IPS-15b (cell line): ENCODE measurements at regions not wholly inside any gene's neighbourhood (a gene's known extent, or its start where the extent isn't known, plus 50 kb on each side); places are given as distances from the start of the nearest gene placed in this dataset.
"Not testable (repeated sequence)": the region's sequence is repeated elsewhere in the genome, so short reads cannot be mapped to it uniquely, and the experiment has no call there.

Source experiments
- H3K27me3 ChIP-seq: one replicate; pipeline ENCODE4 v1.6.1; 2013; ENCODE audit warnings: low read length; ENCODE audit not compliant: control insufficient read depth, insufficient read depth
- H3K36me3 ChIP-seq: one replicate; pipeline ENCODE4 v1.6.1; 2013; ENCODE audit warnings: low read length; ENCODE audit not compliant: control insufficient read depth, insufficient read depth
- H3K4me1 ChIP-seq: one replicate; pipeline ENCODE4 v1.6.1; 2013; ENCODE audit warnings: mild to moderate bottlenecking, low read length; ENCODE audit not compliant: control insufficient read depth, insufficient read depth
- H3K4me3 ChIP-seq: one replicate; pipeline ENCODE4 v1.5.1; 2013; ENCODE audit warnings: low read depth, low read length
- H3K9ac ChIP-seq: one replicate; pipeline ENCODE4 v1.6.1; 2013; ENCODE audit warnings: low read depth, mild to moderate bottlenecking, low read length
- H3K9me3 ChIP-seq: one replicate; pipeline ENCODE4 v1.6.1; 2013; ENCODE audit warnings: mild to moderate bottlenecking, low read length; ENCODE audit not compliant: control insufficient read depth, insufficient read depth

DNA sequence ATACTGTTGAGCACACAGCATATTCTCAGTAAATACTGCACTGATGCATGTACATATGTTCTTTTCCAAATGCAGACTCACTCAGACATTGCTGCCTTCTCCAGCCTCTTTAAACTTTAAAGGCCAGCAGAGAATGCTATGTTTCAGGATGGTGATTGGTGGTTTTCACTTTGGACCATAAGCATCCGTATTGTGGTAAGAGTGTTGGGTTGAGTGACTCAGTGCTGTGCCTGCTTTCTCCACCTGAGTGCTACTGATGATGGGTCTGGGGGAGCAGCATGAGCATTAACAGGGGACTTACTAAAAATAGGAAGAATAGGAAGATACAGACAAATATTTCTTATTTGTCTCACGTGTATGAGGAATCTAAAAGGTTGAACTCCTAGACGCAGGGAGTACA lies 56.3 kb upstream of the ZNF92 start:
- Histone ChIP-seq H3K4me3 (no peak overlapping the region), H3K9me3 (no peaks in the 10 kb centered on the region), H3K36me3 (no peaks in the 10 kb centered on the region), H3K4me1 (no peaks in the 10 kb centered on the region), H3K9ac (no peak overlapping the region), H3K27me3 (no peaks in the 10 kb centered on the region)

DNA sequence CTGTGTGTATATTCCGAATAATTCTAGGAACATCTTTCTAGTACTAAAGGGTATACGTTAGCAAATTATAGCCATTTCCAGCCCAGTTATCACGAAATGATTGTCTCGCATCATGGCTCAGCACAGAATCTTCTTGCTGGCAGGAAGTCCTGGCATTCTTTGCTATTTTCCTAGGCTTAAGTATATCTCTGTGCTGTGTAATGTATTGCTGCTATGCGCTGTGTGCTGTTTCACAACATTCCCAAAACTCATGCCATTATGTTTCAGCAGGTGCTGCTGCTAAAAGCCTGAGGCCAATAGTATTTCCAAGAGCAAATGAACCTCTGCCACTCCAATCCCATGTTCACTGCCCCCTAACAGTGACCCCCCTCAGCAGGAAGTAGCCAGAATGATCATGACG lies 62.9 kb upstream of the ZNF92 start:
- Histone ChIP-seq H3K4me3 (no peak overlapping the region), H3K9me3 (no peaks in the 10 kb centered on the region), H3K36me3 (no peaks in the 10 kb centered on the region), H3K4me1 (no peaks in the 10 kb centered on the region), H3K9ac (no peak overlapping the region), H3K27me3 (no peaks in the 10 kb centered on the region)

DNA sequence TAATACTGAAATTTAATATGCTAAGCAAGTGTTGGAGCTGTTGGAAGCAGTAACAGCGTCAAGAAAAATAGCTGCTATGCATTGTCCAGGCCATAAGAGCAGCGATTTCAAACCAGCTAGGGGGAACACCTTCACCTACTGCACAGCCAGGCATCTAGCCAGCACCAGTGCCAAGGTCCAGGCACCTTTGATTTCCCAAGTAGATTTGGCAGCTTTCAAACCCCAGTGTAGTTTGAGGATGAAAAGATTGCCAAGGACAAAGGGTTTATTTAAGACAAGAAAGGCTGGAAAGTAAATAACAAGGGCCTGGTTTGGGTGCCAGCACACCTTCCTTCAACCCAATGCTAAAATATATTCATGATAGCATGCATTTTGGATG lies 65.4 kb upstream of the ZNF92 start:
- H3K36me3 ChIP-seq = no peaks in the 10 kb centered on the region
- H3K27me3 ChIP-seq = no peaks in the 10 kb centered on the region
- no peaks in the 10 kb centered on the region for H3K4me1 ChIP-seq
- H3K9me3 ChIP-seq = no peaks in the 10 kb centered on the region
- H3K4me3 ChIP-seq = no peak overlapping the region
- H3K9ac ChIP-seq = no peak overlapping the region

DNA sequence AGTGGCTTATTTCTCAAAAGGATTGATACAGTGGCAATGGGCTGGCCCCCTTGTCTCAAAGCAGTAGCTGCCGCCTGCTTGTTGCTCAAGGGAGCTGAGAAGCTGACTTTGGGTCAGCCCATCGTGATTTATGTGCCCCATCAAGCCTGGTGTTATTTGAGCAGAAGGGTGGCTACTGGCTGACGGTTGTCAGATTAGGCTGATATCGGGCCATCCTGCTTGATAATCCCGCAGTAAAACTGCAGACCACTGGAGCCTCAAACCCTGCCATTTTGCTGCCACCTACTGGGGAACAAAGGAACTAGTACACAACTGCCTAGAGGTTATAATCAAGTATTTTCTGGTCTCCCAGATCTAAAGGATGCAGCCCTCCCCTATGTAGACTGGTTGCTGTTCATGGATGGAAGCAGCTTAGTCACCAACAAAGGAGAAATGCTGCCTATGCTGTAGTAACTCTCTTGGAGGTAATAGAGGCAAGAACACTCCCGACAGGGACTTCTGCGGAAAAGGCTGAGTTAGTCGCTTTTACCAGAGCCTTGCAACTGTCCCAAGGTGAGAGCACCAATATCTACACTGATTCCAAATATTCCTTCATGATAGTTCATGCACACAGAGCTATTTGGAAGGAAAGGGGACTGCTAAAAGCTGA lies 65.9 kb upstream of the ZNF92 start:
- no peaks in the 10 kb centered on the region for H3K4me1 ChIP-seq
- H3K9me3 ChIP-seq = no peaks in the 10 kb centered on the region
- no peak overlapping the region for H3K9ac ChIP-seq
- H3K4me3 ChIP-seq = no peak overlapping the region
- H3K36me3 ChIP-seq = no peaks in the 10 kb centered on the region
- H3K27me3 ChIP-seq = no peaks in the 10 kb centered on the region

DNA sequence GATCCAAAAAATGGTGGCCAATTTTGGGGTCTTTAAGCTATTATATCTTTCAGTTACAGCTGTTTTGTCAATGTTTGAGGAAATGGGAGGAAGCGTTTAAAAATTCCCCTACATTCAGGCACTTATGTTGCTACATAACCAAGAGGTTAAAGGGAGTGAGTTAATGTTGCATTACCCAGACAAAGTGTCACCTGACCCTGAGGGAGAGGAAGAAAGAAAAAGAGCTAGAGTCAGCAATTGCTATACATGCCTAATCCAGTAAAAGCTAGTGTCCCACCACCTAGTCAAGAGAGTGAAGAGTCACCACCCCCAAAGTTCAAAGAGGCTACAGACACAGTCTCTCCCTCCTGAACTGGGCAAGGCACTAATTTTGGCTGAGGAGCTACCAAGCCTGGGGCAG lies 69.5 kb upstream of the ZNF92 start:
- no peaks in the 10 kb centered on the region for H3K36me3 ChIP-seq
- no peaks in the 10 kb centered on the region for H3K4me1 ChIP-seq
- no peak overlapping the region for H3K9ac ChIP-seq
- H3K9me3 ChIP-seq = no peaks in the 10 kb centered on the region
- no peak overlapping the region for H3K4me3 ChIP-seq
- H3K27me3 ChIP-seq = no peaks in the 10 kb centered on the region

DNA sequence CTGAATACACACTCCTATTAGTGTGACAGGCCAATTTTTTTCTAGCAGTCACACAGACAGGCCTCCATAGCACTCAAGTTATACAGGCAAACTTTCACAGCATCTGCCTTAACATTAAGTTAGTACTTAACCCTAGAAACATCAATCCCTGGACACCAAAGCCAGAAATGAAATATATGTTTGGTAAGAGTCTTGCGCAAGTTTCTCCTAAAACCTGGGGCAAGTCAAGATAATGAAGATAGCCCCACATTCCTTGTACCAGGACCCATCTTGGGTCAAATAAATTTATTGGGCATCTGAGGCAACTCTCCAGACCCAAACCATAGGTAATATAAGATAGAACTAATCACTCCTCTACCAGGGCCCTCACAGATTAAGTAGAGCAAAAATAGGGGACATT lies 70.8 kb upstream of the ZNF92 start:
- no peak overlapping the region for H3K9ac ChIP-seq

DNA sequence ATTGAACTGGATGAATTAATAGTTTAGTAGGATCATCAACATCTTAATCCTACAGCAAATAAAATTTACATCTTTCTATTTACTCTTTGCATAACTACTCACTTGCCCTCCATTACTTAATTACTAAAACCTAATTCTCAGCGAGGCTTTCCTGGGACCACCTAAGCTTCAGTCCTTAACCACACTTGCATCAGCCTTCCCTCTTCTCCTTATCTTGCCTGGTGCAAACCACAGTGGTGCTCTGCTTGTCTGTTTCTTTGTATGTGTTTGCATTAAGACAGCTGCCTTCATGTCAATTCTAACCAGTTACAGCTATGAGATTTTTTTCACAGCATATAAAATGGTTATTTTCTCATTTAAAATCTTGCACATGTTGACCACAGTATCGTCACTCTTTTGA lies 72.6 kb upstream of the ZNF92 start:
- Histone ChIP-seq H3K36me3 (no peaks in the 10 kb centered on the region), H3K9ac (no peak overlapping the region), H3K4me3 (no peak overlapping the region), H3K4me1 (no peaks in the 10 kb centered on the region), H3K9me3 (no peaks in the 10 kb centered on the region), H3K27me3 (no peaks in the 10 kb centered on the region)

More for the DNA sequence above, 70.8 kb upstream of the ZNF92 start:
- no peaks in the 10 kb centered on the region for H3K36me3 ChIP-seq
- no peaks in the 10 kb centered on the region for H3K4me1 ChIP-seq
- no peak overlapping the region for H3K4me3 ChIP-seq
- no peaks in the 10 kb centered on the region for H3K27me3 ChIP-seq
- no peaks in the 10 kb centered on the region for H3K9me3 ChIP-seq

DNA sequence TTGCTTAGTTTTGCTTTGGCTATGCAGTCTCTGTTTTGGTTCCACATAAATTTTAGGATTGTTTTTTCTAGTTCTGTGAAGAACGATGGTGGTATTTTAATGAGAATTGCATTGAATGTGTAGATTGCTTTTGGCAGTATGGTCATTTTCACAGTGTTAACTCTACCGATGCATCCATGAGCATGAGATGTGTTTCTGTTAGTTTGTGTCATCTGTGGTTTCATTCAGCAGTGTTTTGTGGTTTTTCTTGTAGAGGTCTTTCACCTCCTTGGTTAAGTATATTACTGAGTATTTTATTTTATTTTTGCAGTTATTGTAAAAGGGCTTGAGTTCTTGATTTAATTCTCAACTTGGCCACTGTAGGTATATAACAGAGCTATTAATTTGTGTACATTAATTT lies 78.2 kb upstream of the ZNF92 start:
- no peaks in the 10 kb centered on the region for H3K36me3 ChIP-seq
- no peaks in the 10 kb centered on the region for H3K4me1 ChIP-seq
- no peak overlapping the region for H3K9ac ChIP-seq
- no peak overlapping the region for H3K4me3 ChIP-seq
- no peaks in the 10 kb centered on the region for H3K27me3 ChIP-seq
- no peaks in the 10 kb centered on the region for H3K9me3 ChIP-seq

DNA sequence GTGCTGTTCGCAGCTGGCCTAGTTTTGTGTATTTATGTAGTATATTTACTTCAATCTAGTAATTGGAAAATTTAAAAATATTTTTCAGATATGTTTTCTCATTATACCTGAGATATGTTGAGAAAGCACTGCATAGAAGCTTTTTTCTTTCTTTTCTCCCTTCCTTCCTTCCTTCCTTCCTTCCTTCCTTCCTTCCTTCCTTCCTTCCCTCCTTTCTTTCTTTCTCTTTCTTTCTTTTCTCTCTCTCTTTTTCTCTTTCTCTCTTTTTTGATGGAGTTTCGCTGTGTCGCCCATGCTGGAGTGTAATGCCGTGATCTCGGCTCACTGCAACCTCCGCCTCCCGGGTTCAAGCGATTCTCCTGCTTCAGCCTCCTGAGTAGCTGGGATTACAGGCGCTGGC lies 83.3 kb upstream of the ZNF92 start:
- not testable (repeated sequence) for H3K9me3 ChIP-seq, H3K36me3 ChIP-seq, H3K27me3 ChIP-seq, H3K4me3 ChIP-seq, H3K9ac ChIP-seq, H3K4me1 ChIP-seq

DNA sequence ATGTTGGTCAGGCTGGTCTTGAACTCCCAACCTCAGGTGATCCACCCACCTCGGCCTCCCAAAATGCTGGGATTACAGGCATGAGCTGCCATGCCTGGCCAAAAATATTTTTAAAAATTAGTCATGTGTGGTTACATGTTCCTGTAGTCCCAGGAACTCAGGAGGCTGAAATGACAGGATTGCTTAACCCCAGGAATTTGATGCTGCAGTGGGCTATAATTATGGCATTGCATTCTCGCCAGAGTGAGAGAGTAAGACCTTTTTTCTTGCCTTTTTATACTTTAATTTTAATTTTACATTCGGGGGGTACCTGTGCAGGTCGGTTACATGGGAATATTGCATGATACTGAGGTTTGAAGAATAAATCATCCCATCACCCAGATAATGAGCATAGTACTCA lies 86.6 kb upstream of the ZNF92 start:
- Histone ChIP-seq H3K27me3 (no peaks in the 10 kb centered on the region), H3K36me3 (no peaks in the 10 kb centered on the region), H3K4me1 (no peaks in the 10 kb centered on the region), H3K9ac (no peak overlapping the region), H3K4me3 (no peak overlapping the region), H3K9me3 (no peaks in the 10 kb centered on the region)

DNA sequence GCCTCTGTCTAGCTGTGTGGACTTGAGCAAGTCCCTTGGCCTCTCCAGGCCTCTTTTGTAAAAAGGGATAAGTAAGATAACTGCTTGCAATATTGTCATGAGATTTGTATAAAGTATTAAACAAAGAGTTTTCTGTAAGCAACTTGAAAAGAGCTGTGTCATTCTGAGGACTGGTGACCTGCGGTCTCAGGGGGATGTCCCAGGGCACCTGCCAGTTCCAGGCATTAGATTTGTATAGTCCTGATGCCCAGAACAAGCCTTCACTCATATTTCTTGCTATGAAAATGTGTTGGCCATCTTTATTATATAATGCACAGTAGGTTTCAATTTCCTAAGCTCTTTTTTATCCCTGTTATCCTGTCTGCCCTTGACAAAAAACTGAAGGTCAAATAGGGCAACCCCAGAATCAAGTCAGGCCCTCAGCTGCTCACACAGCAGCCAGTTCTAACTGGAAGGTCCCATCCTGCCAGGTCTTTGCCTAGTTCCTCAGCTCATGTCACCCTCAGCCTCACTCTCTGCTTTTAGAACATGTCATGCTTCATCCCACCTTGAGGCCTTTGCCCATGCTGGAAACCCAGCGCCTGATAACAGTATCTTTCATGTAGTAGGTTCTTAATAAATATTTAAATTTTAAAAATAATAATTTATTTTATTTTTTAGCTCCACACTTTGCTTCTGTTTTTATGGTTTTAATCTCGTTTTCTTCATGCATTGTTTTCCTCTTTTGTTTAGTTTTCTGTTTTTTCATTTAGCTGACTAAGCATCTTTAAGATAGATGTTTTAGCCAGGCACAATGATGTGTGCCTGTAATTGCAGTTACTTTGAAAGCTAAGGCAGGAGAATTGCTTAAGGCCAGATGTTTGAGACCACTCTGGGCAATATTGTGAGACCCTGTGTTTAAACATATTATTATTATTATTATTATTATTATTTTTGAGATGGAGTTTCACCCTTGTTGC lies 87.5 kb upstream of the ZNF92 start:
- Histone ChIP-seq H3K9me3 (no peaks in the 10 kb centered on the region), H3K4me1 (no peaks in the 10 kb centered on the region), H3K9ac (no peak overlapping the region), H3K36me3 (no peaks in the 10 kb centered on the region), H3K4me3 (no peak overlapping the region), H3K27me3 (no peaks in the 10 kb centered on the region)

DNA sequence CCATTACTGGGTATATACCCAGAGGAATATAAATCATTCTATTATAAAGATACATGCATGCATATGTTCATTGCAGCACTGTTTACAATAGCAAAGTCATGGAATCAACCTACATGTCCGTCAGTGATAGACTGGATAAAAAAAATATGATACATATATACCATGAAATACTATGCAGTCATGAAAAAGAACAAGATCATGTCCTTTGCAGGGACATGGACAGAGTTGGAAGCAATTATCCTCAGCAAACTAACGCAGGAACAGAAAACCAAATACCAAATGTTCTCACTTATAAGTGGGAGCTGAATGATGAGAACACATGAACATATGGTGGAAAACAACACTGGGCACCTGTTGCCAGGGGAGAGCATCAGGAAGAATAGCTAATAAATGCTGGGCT lies 88.4 kb upstream of the ZNF92 start:
- not testable (repeated sequence) for H3K9ac ChIP-seq, H3K9me3 ChIP-seq, H3K4me3 ChIP-seq, H3K27me3 ChIP-seq, H3K36me3 ChIP-seq, H3K4me1 ChIP-seq
